ENCODE measurements at regions not wholly inside any gene's neighbourhood (a gene's known extent, or its start where the extent isn't known, plus 50 kb on each side); places are given as distances from the start of the nearest gene placed in this dataset.

DNA sequence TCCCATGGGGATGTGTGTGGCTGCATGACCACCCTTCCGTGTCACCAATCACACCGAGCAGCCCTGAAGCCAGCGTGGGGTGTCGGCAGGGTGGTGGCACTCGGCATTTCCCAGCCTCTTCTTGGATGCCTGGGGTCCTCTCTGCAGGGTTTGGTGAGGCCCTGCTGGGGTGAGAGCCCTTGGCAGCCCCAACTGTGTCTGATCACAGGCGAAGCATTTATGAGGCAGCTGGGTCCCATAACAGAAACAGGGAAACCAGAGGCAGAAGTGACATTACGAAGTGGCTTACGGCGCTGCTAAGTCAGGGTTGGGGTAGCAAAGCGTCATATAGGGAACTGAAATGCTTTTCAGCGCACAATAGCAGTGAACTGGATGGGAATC is 92.3 kb upstream of the SEPTIN5 start:
- TF ChIP-seq POLR2AphosphoS5 (IDR thresholded peaks at IDR 0.05; ENCODE audit: low read depth, low read length) (no peak), CEBPB (IDR thresholded peaks at IDR 0.05; ENCODE audit: low read depth) (no peak), JUND (IDR thresholded peaks at IDR 0.05) (no peak), POLR2A (IDR thresholded peaks at IDR 0.05; ENCODE audit: borderline replicate concordance, extremely low read depth, insufficient read depth, insufficient read length) (no peak), YY1 (IDR thresholded peaks at IDR 0.05; ENCODE audit: extremely low read depth, insufficient replicate concordance, low read depth, low read length) (no peak), EZH2phosphoT487 (IDR thresholded peaks at IDR 0.05; ENCODE audit: borderline replicate concordance) (no peak), SIN3A (IDR thresholded peaks at IDR 0.05; ENCODE audit: low read depth) (no peak)
- TF ChIP-seq, protein P1, sequence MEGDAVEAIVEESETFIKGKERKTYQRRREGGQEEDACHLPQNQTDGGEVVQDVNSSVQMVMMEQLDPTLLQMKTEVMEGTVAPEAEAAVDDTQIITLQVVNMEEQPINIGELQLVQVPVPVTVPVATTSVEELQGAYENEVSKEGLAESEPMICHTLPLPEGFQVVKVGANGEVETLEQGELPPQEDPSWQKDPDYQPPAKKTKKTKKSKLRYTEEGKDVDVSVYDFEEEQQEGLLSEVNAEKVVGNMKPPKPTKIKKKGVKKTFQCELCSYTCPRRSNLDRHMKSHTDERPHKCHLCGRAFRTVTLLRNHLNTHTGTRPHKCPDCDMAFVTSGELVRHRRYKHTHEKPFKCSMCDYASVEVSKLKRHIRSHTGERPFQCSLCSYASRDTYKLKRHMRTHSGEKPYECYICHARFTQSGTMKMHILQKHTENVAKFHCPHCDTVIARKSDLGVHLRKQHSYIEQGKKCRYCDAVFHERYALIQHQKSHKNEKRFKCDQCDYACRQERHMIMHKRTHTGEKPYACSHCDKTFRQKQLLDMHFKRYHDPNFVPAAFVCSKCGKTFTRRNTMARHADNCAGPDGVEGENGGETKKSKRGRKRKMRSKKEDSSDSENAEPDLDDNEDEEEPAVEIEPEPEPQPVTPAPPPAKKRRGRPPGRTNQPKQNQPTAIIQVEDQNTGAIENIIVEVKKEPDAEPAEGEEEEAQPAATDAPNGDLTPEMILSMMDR (IDR thresholded peaks at IDR 0.05 in 2 of 3, conservative IDR thresholded peaks at IDR 0.05 in 1 of 3; ENCODE audit: borderline replicate concordance in 1 of 3, insufficient read depth in 1 of 3, low read depth in 2 of 3, low read length in 2 of 3), result no peak
